ENCODE measurements at regions not wholly inside any gene's neighbourhood (a gene's known extent, or its start where the extent isn't known, plus 50 kb on each side); places are given as distances from the start of the nearest gene placed in this dataset.
A peak's percentile ranks its signal among the peaks of the same experiment; 100 is the strongest.

DNA sequence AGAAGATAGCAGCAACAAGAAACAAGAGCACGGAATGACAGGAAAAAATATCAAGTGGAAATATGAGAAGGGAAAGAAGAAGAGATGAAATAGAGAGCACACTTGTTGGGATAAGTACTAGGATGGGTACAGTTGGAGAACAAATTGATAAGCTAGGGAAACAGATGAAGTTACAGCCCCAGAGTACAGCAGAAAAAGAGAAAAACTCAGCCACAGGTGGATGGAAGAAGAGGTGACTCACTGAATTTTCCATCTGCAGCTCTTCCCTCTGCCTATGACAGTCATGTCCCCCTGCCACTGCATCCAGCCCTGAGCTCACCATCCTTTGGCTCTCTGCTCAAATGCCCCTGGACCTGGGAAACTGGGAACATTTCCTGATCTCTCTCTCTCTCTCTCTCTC, 209.0 kb downstream of the BCOR start:
- ChIA-PET CTCF (no interaction called here), POLR2A (no interaction called here)
- Mint-ChIP-seq H3K9me3 (peaks cover 2% of the 10 kb centered on the region), H3K27ac (no peak overlapping the region), H3K36me3 (ENCODE audit: low read depth) (no peaks in the 10 kb centered on the region), H3K4me1 (ENCODE audit: low read depth) (peaks cover 28% of the 10 kb centered on the region), H3K27me3 (peaks cover 6% of the 10 kb centered on the region), H3K4me3 (no peak overlapping the region)
- intact Hi-C loops (cut with micrococcal nuclease), result no loop called here
- TF ChIP-seq, protein P1, sequence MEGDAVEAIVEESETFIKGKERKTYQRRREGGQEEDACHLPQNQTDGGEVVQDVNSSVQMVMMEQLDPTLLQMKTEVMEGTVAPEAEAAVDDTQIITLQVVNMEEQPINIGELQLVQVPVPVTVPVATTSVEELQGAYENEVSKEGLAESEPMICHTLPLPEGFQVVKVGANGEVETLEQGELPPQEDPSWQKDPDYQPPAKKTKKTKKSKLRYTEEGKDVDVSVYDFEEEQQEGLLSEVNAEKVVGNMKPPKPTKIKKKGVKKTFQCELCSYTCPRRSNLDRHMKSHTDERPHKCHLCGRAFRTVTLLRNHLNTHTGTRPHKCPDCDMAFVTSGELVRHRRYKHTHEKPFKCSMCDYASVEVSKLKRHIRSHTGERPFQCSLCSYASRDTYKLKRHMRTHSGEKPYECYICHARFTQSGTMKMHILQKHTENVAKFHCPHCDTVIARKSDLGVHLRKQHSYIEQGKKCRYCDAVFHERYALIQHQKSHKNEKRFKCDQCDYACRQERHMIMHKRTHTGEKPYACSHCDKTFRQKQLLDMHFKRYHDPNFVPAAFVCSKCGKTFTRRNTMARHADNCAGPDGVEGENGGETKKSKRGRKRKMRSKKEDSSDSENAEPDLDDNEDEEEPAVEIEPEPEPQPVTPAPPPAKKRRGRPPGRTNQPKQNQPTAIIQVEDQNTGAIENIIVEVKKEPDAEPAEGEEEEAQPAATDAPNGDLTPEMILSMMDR (IDR thresholded peaks at IDR 0.05), result no peak
- DNase-seq (no peak), ATAC-seq (peak; percentile 37)

DNA sequence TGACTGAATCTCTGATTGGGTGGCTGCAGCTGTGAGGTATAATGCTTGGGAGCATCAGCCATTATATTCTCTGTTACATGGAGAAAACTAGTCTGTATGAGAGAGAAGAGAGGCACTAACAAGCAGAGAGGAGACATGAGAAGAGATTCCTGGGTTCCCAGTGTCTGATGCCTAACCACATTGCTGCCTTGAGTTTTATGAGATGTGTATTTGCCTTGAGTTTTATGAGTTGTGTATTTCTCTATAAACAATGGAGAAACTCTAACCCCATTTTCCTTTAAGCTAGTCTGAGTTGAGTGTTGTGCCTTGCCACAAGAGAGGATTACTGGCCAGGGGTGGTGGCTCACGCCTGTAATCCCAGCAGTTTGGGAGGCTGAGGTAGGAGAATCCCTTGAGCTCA, 208.1 kb downstream of the BCOR start:
- Mint-ChIP-seq H3K9me3 (no peaks in the 10 kb centered on the region), H3K27ac (no peak overlapping the region), H3K27me3 (peaks cover 6% of the 10 kb centered on the region), H3K4me1 (ENCODE audit: low read depth) (peaks cover 20% of the 10 kb centered on the region), H3K4me3 (no peak overlapping the region), H3K36me3 (ENCODE audit: low read depth) (no peaks in the 10 kb centered on the region)
- DNase-seq, result no peak
- ChIA-PET POLR2A (interaction anchor here (0.6 to 1.3 kb wide), 2 partner anchors 59 to 128 kb away, joined by 3 read pairs; no protein-coding TSS in a partner anchor), CTCF (no interaction called here)
- intact Hi-C loops (cut with micrococcal nuclease), result no loop called here
- TF ChIP-seq, protein P1 (IDR thresholded peaks at IDR 0.05), result no peak
- no peak for ATAC-seq

DNA sequence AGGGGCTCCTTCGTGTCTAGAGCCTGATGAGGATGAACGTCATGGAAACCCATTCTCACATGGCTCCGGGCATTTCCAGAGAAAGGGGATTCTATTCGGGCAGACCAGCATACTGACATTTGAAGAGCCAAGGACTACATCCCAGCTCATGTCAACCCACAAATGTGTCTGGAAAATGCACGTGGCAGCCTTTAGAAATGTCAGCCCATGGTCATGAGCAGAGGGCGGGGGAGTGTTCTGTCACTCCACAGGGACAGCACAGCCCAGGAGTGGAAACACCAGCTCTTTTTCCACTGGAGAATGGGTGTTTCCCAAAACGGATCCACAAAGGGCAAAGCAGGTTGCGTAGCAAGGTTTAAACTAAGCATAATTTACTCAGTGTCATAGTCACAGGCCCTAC, 207.0 kb downstream of the BCOR start:
- ChIA-PET CTCF (no interaction called here), POLR2A (interaction anchor here (0.6 kb wide), 1 partner anchor 648 kb away, joined by 4 read pairs; no protein-coding TSS in a partner anchor)
- TF ChIP-seq, protein P1 (IDR thresholded peaks at IDR 0.05), result no peak
- Mint-ChIP-seq H3K27me3 (peaks cover 6% of the 10 kb centered on the region), H3K9me3 (no peaks in the 10 kb centered on the region), H3K4me1 (ENCODE audit: low read depth) (peaks cover 19% of the 10 kb centered on the region), H3K36me3 (ENCODE audit: low read depth) (no peaks in the 10 kb centered on the region), H3K4me3 (no peak overlapping the region), H3K27ac (no peak overlapping the region)
- ATAC-seq, result no peak
- DNase-seq, result no peak
- intact Hi-C loops (cut with micrococcal nuclease), result no loop called here

DNA sequence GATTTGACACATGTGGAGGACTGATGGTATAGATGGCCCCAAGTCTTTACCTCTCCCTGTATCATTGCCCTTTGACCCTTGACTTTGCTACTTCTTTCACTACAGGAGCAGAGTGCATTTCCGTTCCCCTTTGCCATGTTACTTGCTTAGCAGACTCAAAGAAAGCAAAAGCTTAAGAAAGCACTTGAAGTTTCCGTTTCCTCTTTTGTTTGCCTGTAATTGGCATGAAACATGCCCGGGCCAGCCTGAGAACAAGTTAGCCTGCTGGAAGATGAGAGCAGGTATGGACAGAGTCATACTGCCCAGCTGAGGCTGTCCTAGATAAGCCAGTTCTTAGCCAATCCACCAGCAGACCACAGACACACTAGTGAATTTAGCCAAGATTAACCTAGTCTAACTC, 206.0 kb downstream of the BCOR start:
- TF ChIP-seq, protein P1 (IDR thresholded peaks at IDR 0.05), result no peak
- no peak for DNase-seq
- CTCF ChIA-PET, result no interaction called here
- Mint-ChIP-seq H3K9me3 (no peaks in the 10 kb centered on the region), H3K27ac (peak overlapping the region; percentile 55), H3K36me3 (ENCODE audit: low read depth) (no peaks in the 10 kb centered on the region), H3K4me3 (no peak overlapping the region), H3K4me1 (ENCODE audit: low read depth) (peaks cover 19% of the 10 kb centered on the region), H3K27me3 (peaks cover 6% of the 10 kb centered on the region)
- intact Hi-C loops (cut with micrococcal nuclease), result no loop called here
- peak; percentile 20 for ATAC-seq
- POLR2A ChIA-PET, result no interaction called here

DNA sequence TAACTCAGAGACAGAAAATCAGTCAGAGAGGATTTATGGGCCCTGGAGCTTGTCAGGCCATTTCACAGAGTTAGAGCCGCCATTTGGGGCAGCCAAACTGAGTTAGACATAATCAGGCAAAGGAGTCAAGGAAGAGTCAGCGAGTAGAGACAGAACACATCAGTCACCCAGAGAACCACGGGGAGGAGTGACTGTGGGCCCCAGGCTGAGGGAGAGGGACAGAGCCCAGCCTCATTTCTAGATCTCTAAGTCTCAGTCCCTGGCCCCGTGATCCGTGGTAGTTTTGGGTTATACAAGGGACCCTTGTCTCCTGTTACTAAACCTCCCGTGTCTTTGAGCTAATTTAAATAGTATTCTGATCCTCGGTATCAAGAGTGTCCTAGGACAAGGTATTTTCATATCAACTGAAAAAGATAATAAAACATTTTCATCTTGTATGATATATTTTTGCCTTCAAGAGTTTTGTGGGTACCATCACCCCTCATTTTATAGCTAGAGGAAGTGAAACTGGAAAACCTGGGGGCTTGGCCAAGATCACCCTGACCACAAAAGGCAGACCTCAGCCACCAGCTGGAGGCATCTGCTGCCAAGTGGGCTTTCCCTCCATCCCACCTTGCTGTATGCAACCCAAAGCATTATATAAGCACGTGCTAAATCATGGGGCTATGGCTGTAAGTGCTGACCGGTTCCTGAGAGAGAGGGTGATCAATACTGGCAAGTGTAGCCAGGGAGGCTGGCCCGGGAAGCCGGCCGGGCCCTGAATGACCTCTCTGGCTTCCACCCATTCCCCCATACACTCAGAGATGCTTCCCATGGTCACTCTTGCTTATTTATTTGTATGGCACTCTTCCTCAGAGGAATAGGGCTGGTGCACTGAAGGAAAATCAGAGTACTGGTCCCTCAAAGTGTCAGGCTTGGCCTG, 204.1 kb downstream of the BCOR start:
- TF ChIP-seq, protein P1 (IDR thresholded peaks at IDR 0.05), result no peak
- intact Hi-C loops (cut with micrococcal nuclease), result no loop called here
- Mint-ChIP-seq H3K27ac (no peak overlapping the region), H3K4me3 (no peak overlapping the region), H3K9me3 (no peaks in the 10 kb centered on the region), H3K36me3 (ENCODE audit: low read depth) (no peaks in the 10 kb centered on the region), H3K27me3 (peaks cover 3% of the 10 kb centered on the region), H3K4me1 (ENCODE audit: low read depth) (peaks cover 15% of the 10 kb centered on the region)
- POLR2A ChIA-PET, result no interaction called here
- DNase-seq, result no peak
- CTCF ChIA-PET, result interaction anchor here (0.6 kb wide), 1 partner anchor 185 kb away, joined by 3 read pairs; no protein-coding TSS in a partner anchor
- ATAC-seq, result no peak
